ENCODE measurements at regions not wholly inside any gene's neighbourhood (a gene's known extent, or its start where the extent isn't known, plus 50 kb on each side); places are given as distances from the start of the nearest gene placed in this dataset.

- no peaks in the 10 kb centered on the region for H4K20me1 ChIP-seq (replicated peaks; ENCODE audit: control insufficient read depth, insufficient read depth, low read length)
- ChIA-PET CTCF (ENCODE audit: low intra/inter-chr PET ratio) (no interaction called here), POLR2A (no interaction called here)
- intact Hi-C loops (cut with micrococcal nuclease): no loop called here
- no peaks in the 10 kb centered on the region for H3K27me3 ChIP-seq (ENCODE audit: control insufficient read depth in 2 of 2, insufficient read depth in 2 of 2, low read length in 2 of 2)
- no peak for ATAC-seq
- DNase-seq (ENCODE audit: extremely low read depth in 1 of 4, low spot score in 3 of 4): no peak
- no peak overlapping the region for H2AFZ ChIP-seq (ENCODE audit: low read depth, low read length)
- no peak overlapping the region for H3K4me2 ChIP-seq (ENCODE audit: insufficient read depth, low read length)
- no peaks in the 10 kb centered on the region for H3K79me2 ChIP-seq (ENCODE audit: control insufficient read depth, insufficient read depth, low read length)
- H3K27ac ChIP-seq (ENCODE audit: extremely low read depth, low read depth, low read length): no peak overlapping the region
- BruUV-seq (replicated peaks): no TSS peak
- in situ Hi-C loops (cut with MboI): no loop called here
- no peaks in the 10 kb centered on the region for H3K4me1 ChIP-seq (replicated peaks in 1 of 2; ENCODE audit: control insufficient read depth in 2 of 2, insufficient read depth in 2 of 2, low read length in 2 of 2)
- no peak overlapping the region for H3K4me3 ChIP-seq
- H3K9me1 ChIP-seq (ENCODE audit: control insufficient read depth, insufficient read depth, low read length): no peaks in the 10 kb centered on the region
- H3K9ac ChIP-seq (ENCODE audit: insufficient read depth in 1 of 2, low read depth in 2 of 2, low read length in 2 of 2): no peak overlapping the region
- no peaks in the 10 kb centered on the region; the same call in 1 of the 2 replicates for H3K9me3 ChIP-seq (replicated peaks; ENCODE audit: control insufficient read depth, insufficient read depth, low read depth, low read length)
- FAIRE-seq: no peak
- H3K36me3 ChIP-seq (ENCODE audit: control insufficient read depth, insufficient read depth, low read length): no peaks in the 10 kb centered on the region
- WGBS (ENCODE audit: insufficient coverage, low coverage, missing lambda C conversion rate): 7% methylated on average over 1 of the region's 1 CpG
- no peak for TF ChIP-seq MEF2A (IDR thresholded peaks at IDR 0.05; ENCODE audit: control insufficient read depth, low read depth, low read length)
- TF ChIP-seq, protein P1, sequence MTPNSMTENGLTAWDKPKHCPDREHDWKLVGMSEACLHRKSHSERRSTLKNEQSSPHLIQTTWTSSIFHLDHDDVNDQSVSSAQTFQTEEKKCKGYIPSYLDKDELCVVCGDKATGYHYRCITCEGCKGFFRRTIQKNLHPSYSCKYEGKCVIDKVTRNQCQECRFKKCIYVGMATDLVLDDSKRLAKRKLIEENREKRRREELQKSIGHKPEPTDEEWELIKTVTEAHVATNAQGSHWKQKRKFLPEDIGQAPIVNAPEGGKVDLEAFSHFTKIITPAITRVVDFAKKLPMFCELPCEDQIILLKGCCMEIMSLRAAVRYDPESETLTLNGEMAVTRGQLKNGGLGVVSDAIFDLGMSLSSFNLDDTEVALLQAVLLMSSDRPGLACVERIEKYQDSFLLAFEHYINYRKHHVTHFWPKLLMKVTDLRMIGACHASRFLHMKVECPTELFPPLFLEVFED (CRISPR knock-in tag; conservative IDR thresholded peaks at IDR 0.05): no peak
- TF ChIP-seq MYBL2 (IDR thresholded peaks at IDR 0.05; ENCODE audit: low read depth): no peak
- TF ChIP-seq MYBL2 (CRISPR knock-in tag; IDR thresholded peaks at IDR 0.05; ENCODE audit: borderline replicate concordance): no peak
- TF ChIP-seq HES1 (IDR thresholded peaks at IDR 0.05; ENCODE audit: low read depth): no peak
- no peak for TF ChIP-seq PURB (CRISPR knock-in tag; IDR thresholded peaks at IDR 0.05; ENCODE audit: low read depth)
- TF ChIP-seq CHD7 (IDR thresholded peaks at IDR 0.05; ENCODE audit: low read depth, low read length): no peak
- no peak for TF ChIP-seq SUPT5H (IDR thresholded peaks at IDR 0.05)
These were observed 252.9 kb upstream of the NAV3 start for GRCh38 chr12:77577791-77578190.
